HG03457 (cell line): ENCODE measurements at regions not wholly inside any gene's neighbourhood (a gene's known extent, or its start where the extent isn't known, plus 50 kb on each side); places are given as distances from the start of the nearest gene placed in this dataset.

Source experiments
- ATAC-seq: cut with Tn5 transposase; IDR thresholded peaks from one replicate; pipeline ENCODE4 v1.9.1; 2021; ENCODE audit warnings: moderate number of reproducible peaks; ENCODE audit not compliant: unreplicated experiment

DNA sequence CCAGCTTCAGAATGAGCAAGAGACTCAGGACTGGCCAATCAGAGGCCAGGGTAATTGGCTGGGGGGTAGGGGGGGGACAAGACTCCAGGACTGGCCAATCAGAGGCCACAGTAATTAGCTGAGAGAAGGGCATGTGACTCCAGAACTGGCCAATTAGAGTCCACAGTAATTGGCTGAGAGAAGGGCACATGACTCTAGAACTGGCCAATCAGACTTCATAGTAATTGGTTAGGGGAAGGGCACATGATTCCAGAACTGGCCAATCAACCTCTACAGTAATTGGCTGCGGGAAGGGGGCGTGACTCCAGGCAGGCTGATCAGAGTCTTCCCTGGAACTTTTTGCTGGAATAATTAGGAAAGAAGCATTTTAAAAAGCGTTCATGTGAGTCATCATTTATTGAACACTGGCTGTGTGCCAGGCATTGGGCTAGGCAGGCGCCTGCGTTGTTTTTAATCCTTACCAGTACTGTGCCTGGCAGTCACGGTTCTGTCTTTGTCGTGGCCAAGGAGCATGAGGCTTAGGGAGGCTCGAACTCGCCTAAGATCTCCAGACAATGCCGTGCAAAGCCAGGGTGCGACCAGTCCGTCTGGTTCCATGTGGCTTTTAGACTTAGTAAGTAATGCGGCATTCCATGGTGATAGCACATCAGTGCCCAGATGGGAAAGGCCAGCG, 508.1 kb downstream of the TBC1D22A start:
- no peak for ATAC-seq

DNA sequence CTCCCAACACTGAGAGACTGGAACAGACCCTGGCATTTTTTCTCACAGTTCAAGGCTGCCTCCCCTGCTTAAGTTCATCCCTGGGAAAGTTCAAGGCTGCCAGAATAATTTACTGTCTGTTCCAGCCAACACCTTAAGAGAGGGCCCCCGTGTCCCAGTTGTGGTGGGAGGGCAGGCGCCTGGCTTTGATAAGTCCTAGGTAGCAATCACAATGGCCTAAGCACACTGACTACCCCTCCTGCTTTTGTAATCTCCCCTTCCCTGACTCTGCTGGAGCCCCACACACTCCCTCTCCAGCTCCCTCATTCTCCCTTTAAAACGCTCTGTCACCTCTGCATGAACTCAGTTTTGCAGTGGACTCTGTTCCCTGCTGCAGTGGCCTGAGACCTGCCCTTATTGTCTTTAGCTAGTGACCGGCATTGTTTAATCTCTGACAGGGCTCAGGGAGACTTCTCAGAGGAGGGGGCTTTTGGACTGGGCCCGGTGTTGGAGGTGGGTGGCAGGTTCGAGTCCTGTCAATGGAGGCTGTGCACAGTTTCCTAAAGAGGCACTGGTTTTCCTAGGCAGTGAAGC, 507.2 kb downstream of the TBC1D22A start:
- no peak for ATAC-seq

DNA sequence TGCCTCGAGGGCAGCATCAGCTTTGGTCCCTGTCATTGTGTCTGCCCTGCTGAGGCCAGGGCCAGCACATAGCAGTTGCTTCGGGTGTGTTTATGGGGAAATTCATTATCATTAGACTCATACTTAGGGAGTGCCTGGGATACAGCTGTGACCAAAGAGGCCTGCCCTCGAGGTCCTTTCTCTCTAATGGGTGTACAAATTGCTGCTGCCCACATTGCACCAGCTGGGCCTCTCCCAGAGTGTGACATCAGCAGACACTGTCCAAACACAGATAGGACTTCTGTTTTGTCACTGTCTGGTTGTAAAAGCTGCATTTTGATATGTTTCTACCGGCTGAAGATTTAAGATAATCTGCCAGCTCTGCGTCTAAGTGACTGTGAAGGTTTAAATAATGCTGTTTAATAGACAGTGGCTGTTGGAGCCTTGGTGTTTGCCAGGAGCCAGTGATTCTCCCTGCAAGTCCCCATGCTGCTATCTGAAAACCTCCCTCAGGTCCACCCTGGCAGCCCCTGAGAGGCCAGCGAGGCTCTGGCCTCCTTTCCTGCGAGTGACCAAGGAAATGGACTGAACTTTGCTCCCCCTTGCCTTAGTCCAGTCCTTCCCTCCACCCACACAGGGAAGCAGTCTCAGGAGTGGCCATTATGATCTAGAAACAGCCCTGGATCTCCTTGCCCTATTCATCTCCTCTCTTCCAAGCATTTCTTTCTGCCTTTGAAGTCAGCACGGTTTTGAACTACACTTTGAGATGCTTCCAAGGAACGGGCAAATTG, 505.2 kb downstream of the TBC1D22A start:
- no peak for ATAC-seq

DNA sequence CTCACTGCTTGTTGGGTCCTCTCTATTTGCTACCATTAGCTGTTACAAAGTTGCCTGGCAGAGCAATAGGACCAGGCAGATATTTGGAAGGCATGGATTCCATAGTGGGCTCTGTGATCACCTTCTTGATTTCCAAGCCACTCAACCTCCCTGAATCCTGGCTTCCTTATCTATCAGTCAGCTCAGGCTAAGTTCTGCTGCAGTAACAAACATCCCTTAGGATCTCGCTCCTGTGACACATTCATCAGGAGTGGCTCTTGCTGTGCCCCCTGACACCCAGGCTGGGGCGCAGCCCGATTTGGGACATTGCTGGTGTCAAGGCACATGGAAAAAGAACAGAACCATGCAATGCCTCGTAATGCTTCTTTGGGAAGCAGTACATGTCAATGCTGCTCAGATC, 503.9 kb downstream of the TBC1D22A start:
- ATAC-seq: no peak

DNA sequence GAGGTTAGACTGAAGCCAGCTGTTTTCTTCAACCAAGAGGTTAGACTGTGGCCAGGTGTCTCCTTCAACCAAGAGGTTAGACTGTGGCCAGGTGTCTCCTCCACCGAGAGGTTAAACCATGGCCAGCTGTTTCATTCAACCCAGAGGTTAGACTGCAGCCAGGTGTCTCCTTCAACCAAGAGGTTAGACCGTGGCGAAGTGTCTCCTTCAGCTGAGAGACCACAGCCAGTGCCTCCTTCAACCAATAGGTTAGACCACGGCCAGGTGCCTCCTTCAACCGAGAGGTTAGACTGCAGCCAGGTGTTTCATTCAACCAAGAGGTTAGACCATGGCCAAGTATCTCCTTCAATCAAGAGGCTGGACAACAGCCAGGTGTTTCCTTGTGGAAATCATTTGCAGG, 498.1 kb downstream of the TBC1D22A start:
- ATAC-seq: no peak

DNA sequence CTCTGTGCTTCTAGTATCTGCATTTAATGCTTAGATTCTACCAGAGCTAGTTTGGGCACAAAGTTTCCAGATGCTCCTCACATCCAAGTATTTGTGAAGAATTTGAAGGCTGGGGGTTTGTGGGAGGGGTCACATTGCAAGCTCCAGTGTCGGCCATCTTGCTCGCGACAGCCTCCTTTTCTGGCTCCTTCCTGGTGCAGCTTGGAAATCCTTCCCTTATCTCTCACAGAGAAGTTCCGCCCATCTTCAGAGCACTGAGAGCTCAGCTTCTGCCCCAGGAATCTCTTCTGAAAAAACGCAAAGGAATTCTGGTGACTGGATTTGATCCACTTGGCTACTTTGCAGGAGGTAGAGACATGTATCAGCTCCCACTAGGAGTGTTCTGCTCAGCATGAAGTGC, 497.5 kb downstream of the TBC1D22A start:
- no peak for ATAC-seq

DNA sequence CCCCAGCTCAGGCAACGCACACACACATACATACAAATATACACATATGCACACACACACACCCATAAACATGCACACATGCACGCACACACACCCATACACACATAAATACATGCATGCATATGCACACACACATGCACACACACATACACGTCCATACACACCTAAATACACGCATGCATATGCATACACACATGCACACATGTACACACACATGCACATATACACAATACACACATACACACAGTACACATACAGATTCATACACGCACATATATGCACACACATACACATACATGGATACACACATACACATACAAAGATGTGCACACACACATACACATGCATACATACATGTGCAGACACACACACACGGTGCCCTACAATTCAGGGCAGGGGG, 496.6 kb downstream of the TBC1D22A start:
- no peak for ATAC-seq

DNA sequence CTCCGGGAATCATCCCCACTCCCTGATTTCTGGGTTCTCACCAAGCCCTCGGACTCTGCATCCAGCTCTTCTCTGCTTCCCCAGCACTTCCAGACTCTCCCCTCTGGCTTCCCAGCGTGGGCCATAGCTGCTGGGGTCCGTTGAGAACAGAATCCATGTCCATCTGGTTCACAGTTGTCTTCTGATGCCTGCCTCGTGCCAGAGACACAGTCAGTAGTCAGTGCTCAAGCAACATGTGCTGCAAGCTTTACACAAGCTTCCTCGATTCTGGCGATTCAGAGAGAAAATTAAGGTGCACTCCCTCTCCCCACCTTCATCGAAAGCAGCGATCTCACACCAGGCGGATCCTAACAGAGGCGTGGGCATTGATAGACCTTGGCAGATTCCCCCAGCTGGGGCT, 495.5 kb downstream of the TBC1D22A start:
- no peak for ATAC-seq

DNA sequence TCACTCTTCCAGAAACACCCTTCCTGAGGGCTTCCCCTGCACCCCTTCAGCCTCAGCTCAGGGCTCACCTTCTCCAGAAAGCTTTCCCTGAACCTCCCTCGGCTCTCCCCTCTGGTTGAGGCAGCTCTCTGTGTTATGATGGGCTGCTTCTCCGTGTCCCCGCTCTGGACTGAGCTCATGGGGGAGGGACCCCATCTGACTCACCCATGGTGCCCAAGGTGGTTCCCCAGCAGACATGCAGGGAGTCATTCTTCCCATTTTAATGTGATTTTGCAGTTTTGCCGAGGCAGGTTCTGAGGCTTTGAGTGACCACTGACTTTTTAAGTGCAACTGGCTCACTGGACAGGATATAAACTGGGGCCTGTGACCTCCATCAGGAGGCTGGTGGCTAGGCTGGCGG, 495.1 kb downstream of the TBC1D22A start:
- ATAC-seq: no peak

DNA sequence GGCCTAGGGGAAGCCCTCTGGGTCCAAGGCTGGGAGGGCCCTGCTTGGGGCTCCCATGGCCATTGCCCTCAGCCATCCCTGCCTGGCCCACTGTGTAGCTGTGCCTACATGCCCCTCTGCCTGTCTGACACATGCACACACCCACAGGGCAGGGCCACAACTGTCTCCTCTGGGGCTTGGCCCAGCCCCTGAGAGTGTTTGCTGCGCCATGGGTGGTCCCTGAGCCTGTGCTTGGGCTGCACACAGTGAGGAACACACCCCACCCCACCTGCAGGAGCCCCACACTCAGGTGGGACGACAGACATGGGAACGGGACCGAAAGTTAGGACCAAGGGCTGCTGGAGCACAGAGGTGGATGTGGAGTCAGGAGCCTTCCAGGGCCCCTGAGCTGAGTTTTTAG, 489.5 kb downstream of the TBC1D22A start:
- no peak for ATAC-seq

DNA sequence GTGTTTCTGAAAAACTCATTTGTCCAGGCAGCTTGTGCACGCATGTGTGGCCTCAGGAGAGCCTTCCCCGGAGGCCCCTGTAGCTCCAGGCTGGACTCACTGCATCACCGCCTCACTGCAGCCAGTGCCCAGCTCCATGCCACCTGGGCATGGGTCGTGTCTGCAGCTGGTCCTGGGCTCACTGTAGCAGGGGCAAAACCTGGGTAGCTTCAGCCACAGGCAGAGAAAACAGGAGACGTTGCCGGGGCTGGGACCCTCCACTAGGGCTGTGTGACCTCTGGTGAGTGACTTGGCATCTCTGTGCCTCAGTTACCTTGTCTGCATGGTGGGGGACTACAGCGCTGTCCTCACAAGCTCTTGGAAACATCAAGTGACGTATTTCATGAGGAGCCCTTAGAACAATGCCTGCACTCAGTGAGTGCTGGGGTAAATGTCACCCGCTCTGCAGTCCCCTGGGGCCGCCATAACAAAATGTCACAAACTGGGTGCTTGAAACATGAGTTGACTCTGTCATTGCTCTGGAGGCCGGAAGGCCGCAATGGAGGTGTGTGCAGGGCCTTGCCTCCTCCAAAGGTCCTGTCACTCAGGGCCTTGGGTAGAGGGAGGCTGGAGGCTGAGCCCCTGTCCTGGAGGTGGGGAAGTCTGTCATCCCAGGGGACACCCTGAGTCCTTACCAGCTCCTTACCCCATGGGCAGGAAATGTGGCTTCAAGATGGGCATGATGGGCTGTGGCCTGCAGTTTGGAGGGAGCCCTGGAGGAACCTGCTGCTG, 488.7 kb downstream of the TBC1D22A start:
- no peak for ATAC-seq

DNA sequence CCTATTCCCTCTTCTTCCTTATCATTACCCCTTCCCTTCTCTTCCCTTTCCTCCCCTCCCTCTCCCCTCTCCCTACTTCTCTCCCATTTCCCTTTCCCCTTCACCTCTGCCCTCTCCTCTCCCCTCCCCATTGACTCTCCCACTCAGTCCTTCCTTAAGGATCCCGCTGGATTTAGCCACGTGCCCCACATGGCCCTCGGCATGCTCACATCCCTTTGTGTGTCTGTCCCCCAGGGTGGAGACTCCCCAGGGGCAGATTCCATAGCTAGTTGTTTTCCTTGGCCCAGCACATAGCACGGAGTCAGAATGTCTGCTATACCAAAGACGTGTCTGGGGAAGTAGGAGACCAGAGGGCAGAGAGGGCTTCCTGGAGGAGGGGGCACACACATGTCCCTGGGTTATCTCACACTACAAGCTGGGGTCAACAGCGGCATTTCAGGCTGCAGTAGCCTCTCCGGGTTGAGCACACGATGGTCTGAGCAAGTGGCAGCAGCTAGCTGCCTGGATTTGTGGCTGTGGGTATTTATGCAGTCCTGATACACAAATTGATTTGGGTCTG, 487.0 kb downstream of the TBC1D22A start:
- ATAC-seq: no peak

DNA sequence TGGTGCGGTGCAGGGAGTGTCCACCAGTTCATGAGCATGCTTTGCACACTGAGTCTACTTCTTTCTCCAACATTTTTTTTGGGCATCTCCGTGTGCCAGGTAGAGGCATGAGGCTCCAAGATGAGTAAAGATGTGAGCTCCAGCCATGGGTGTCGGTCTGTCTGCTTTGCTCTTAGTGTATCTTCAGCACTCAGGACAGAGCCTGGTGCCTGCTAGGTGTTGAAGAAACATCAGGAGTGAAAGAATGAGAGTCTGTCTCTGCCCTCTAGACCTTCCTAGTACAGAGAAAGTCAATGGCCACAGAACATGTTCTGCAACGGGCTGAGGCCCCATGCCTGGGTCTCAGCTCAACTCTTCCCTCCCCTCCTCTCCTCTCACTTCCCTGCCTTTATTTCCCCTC, 486.5 kb downstream of the TBC1D22A start:
- ATAC-seq: no peak

DNA sequence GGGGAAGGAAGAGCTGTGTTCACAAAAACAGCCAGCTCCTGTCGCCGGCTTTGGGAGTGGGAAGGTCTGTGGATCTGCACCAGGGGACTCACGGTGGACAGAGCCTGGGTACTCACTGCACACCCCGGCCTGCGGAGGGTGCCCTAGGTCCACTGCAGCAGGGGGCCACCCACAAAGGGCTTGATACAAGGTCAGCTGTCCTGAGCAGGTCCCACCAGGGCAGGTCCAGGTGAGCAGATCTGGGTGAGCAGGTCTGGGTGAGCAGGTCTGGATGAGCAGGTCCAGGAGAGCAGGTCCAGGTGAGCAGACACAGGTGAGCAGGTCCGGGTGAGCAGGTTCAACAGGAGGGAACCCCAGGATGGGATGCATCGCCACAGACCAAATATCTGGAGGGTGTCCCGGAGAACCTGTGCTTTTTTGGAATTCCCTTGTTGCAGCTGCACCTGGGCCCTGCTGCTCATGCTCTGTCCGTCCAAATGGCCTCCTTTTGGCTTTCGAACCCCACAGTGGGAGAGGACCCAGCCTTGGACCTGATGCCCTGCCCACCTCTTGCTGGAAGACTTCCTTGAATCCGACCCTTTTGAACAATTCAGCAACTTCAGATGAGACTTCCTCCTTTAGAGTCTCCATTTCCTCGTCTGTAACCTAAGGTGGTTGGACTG, 485.3 kb downstream of the TBC1D22A start:
- no peak for ATAC-seq

DNA sequence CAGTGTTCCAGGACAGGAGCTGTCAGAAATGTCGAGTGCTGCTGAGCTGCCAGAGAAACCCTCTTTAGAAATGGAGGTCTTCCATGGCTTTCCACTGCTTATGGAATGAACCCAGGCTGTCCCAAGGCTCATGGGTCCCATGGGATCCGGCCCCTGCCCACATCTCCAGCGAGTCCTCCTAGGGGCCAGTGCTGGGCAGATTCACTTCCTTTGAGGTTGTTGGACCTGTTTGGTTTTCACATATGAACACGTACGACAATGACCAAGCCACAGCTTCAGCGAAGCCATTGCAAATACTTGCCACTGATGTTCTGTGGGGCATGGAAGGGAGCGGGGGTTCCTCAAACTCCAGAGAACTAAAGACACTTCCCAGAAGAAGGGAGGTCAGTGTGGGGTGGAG, 483.3 kb downstream of the TBC1D22A start:
- no peak for ATAC-seq

DNA sequence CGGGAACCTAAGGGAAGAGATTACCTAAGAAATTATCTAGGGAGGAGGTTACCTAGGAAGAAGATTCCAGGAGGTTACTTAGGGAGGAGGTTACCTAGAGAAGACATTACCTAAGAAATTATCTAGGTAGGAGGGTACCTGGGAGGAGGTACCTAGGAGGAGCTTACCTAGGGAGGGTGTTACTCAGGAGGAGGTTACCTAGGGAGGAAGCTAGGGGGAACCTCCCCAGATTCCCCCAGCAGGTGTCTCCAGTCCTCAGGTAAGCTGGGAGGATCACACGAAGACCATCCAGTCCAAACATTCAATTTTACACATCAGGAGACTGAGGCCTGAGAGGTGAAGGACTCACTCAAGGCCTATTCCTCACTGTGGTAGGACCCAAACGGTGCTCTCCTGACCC, 482.8 kb downstream of the TBC1D22A start:
- no peak for ATAC-seq

DNA sequence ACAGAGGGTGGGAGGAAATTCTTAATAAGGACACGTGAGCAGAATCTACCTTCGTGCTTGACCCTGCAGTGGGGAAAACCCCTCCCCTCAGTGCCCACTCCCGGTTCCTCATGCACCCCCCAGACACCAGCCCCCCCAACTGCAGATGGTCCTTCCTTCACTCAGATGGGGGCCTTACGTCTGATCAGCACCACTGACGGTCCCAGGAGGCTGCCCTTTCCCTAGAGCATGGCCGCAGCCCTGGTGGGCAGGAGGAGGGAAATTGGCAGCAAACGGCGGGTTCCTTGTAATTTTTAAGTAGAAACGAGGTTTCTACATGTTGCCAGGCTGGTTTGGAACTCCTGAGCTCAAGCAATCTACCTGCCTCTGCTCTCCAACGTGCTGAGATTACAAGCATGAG, 477.7 kb downstream of the TBC1D22A start:
- ATAC-seq: no peak

DNA sequence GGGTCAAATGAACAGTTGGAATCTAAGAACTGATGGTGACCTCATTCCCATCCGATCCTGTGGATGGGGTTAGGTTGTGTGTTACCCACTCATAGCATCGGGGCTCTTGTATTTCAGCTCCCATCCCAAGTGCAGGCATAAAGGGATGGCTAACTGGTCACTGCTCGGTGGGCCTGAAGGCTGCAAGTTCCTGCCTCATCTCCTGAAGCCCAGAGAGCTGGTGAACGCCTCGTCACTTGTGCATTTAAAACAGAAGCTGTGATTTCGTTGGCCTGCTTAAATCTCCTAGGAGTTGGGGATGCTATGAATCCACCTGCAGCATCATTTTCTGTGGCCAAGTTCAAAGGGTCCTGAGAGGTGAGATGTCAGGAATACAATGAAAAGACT, 477.0 kb downstream of the TBC1D22A start:
- no peak for ATAC-seq

DNA sequence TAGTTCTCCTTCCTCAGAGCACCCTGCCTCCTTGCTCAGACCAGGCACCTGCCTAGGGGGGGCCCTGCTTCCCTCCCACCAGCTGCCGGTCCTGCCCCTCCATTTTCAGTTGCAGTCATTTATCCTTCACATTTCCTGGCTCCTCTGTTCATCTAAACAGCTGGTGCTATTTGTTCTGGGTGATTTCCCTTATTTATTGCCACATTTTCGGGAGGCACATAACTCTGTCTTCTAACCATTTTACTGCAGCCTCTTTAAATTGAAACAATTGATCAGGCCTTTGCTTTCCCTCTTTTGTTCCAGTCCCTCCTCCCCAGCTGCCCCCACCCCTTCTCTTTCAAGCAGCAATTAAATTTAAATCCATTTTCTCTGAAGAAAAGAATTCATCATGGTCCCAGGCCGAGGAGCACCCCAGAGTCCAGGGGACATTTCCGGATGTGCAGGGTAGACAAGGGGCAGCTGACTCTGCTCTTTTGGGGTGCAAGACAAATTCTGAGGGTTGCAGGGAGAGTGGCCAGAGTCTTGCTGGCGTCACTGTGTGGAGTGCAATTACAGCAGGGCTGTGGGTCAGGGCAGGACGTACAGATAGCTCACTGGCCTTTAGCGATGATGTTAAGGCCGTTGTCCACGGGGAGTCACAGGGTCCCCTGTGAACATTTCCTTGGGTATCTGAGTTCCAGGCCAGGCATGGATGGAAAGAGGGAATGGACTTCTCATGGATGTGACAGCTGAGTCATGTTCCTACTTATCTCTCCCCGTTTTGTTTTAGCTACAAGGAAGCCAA, 476.4 kb downstream of the TBC1D22A start:
- no peak for ATAC-seq

DNA sequence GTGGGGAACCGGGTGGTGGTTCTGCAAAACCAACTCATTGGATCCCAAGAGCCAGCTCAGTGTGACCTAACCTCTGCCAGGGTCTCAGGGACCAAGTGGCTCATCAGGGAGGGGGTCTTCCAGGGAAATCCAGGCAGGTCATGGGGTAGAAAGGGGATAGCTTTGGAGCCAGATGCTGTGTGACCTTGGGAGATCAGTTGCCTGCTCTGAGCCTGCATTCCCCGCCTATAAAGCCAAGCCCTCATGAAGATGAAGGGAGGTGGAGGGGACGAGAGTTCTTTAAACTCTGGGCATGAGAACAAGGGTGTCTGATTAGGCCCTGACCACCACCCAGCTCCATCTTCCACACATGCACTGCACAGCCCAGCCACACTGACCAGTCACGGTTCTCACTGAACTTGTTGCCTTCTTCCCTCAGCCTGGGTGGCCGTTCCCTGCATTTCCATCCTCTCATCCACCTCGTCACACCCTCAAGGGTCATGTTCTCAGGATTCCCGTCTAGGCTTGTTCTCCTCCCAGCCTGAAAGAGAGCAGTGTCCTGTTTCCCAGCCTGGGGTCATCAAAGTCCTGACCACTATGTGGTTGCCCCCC, 475.5 kb downstream of the TBC1D22A start:
- ATAC-seq: no peak
